Skeletal muscle tissue (tissue), 3 donors: ENCODE measurements at regions not wholly inside any gene's neighbourhood (a gene's known extent, or its start where the extent isn't known, plus 50 kb on each side); places are given as distances from the start of the nearest gene placed in this dataset.
"Not testable (repeated sequence)": the region's sequence is repeated elsewhere in the genome, so short reads cannot be mapped to it uniquely, and the experiment has no call there.

Experiments used
- H3K27ac ChIP-seq: one replicate; pipeline ENCODE4 v1.7.0; 2013; ENCODE audit warnings: mild to moderate bottlenecking, low read depth, low read length, inconsistent platforms
- H3K27me3 ChIP-seq, 3 donors: one replicate each; pipeline ENCODE4 v1.7.0; 2013; ENCODE audit warnings: low read length in 3 of 3; ENCODE audit not compliant: control insufficient read depth in 3 of 3, insufficient read depth in 3 of 3
- H3K36me3 ChIP-seq, 3 donors: one replicate each; pipeline ENCODE4 v1.7.0; 2013; ENCODE audit warnings: low read length in 3 of 3; ENCODE audit not compliant: control insufficient read depth in 3 of 3, insufficient read depth in 3 of 3
- H3K4me1 ChIP-seq, 3 donors: one replicate each; pipeline ENCODE4 v1.7.0; 2013; ENCODE audit warnings: low read length in 3 of 3, mild to moderate bottlenecking in 3 of 3; ENCODE audit not compliant: control insufficient read depth in 3 of 3, insufficient read depth in 3 of 3
- H3K4me3 ChIP-seq, 3 donors: one replicate each; pipeline ENCODE4 v1.7.0; 2013; ENCODE audit warnings: low read length in 3 of 3
- H3K9ac ChIP-seq, 3 donors: one replicate each; pipeline ENCODE4 v1.7.0; 2013; ENCODE audit warnings: low read length in 3 of 3, mild to moderate bottlenecking in 3 of 3, moderate library complexity in 2 of 3, low read depth in 1 of 3
- H3K9me3 ChIP-seq, 3 donors: one replicate each; pipeline ENCODE4 v1.7.0; 2013; ENCODE audit warnings: low read length in 3 of 3; ENCODE audit not compliant: control insufficient read depth in 3 of 3
- donor health status: Osteomylitis.

DNA sequence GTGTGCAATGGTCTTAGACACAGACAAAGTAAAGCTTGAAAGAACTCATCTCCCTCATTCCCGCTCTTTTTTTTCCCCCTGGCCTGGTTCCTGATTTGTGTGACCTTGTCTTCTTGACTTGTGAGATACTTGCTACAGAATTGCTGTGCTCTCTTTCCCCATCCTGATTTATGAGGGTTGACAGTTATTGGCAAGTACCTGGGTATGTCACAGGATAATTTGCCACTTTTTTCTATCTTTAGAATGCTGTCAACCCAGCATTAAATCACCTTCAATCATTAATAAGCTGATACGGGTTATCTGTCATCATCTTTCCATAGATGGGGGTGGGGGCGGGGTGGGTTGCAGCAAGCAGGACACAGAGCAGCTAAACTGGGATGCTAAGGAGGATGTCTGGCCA is 144.4 kb upstream of the PRICKLE1 start:
- H3K4me3 ChIP-seq, result peak overlapping the region in 1 of 3 donors; percentile 1
- no peak overlapping the region for H3K9ac ChIP-seq
- H3K27ac ChIP-seq, result peak overlapping the region; percentile 78
- H3K9me3 ChIP-seq, result no peaks in the 10 kb centered on the region
- peaks cover 19 to 38% (median 28%) of the 10 kb centered on the region in 3 donors for H3K4me1 ChIP-seq
- H3K27me3 ChIP-seq, result no peaks in the 10 kb centered on the region
- H3K36me3 ChIP-seq, result no peaks in the 10 kb centered on the region

DNA sequence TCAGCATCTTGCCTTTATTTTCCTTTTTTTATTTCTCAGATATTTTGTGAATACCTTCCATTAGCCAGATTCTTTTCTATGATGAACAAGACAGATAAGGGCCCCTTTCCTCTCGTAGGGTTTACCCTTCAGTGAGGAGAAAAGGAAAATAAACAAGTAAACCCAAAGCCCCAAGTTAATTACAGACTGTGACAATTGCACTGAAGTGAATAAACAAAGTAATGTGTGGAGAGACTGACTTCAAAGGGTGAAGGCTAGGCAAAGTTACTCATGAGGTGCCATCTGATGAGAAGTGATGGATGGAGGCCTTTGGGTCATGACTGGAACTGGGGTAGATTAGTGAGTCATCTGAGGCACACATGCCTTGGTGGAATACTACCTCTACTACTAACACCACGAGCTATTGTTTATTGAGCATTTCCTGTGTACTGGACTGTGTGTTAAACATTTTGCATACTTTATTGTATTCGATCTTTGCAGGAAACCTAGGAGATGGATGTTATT is 143.4 kb upstream of the PRICKLE1 start:
- Histone ChIP-seq H3K27ac (no peak overlapping the region), H3K9ac (no peak overlapping the region), H3K36me3 (no peaks in the 10 kb centered on the region), H3K9me3 (no peaks in the 10 kb centered on the region), H3K4me3 (no peak overlapping the region), H3K27me3 (no peaks in the 10 kb centered on the region), H3K4me1 (peaks cover 19 to 38% (median 28%) of the 10 kb centered on the region in 3 donors)

DNA sequence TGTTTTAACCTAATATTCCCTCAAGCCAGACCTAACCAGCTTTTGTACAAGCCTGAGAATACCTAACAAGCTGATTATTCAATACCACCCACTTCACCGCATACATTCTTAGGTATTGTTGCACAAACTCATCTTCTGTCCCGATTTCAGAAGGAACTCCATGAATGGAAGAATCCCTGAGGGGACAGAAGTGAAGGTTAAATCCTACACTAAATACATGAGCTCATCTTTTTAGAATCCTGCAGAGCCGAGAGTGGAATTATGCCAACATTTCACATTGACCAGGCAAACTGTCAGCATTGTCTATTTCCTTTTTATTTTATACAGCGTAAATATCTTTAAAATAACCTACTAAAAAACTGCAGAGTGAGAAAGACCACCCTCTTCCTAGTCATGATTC is 140.7 kb upstream of the PRICKLE1 start:
- H3K9ac ChIP-seq, result no peak overlapping the region
- H3K9me3 ChIP-seq, result no peaks in the 10 kb centered on the region
- no peaks in the 10 kb centered on the region for H3K36me3 ChIP-seq
- no peak overlapping the region for H3K27ac ChIP-seq
- H3K4me3 ChIP-seq, result no peak overlapping the region
- H3K27me3 ChIP-seq, result no peaks in the 10 kb centered on the region
- H3K4me1 ChIP-seq, result peaks cover 8 to 23% (median 15%) of the 10 kb centered on the region in 3 donors

DNA sequence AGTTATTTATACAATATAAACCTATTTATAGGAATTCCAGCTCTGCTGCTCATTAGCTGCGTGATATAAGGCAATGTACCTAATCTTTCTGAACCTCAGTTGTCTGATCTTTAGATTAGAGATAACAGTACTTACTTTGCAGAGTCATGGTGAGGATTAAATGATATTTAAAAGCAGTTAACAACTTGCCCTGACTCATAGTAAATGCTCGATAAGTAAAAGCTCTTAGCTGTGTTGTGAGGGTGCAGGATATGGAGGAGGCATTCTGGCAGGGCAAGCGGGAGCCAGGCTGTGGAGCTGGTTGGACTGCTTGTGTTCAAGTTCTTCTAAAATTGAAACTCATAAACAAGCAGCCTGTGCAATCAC is 140.0 kb upstream of the PRICKLE1 start:
- no peaks in the 10 kb centered on the region for H3K36me3 ChIP-seq
- H3K9me3 ChIP-seq, result no peaks in the 10 kb centered on the region

DNA sequence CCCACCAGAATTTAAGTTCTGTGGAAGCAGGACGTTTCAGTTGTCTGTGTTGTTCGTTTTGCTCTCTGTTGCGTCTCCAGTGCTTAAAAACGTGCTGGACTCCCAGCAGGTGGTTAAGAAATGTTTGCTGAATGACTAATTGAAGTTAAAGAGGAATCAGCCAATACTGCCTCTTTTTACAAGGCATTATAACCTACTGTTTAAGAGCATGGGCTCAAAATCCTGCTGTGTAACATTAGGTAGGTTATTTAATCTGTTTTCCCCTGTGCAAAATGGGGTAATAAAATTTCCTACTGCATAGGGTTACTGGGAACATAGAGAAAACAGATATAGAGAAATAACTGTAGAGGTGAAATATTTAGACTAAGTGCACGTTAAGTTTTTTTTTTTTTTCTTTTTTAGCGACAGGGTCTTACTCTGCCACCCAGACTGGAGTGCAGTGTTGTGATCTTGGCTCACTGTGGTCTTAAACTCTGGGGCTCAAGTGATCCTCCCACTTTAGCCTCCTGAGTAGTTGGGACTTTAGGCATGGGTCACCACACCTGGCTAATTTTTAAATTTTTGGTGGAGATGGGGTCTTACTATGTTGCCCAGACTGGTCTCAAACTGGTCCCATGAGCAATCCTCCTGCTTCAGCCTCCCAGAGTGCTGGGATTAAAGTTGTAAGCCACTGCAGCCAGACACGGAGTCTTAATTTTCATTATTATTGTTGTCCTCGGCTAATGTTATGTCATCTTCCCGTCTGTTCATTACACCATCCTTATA is 139.4 kb upstream of the PRICKLE1 start:
- no peak overlapping the region for H3K4me3 ChIP-seq
- no peaks in the 10 kb centered on the region for H3K36me3 ChIP-seq
- H3K4me1 ChIP-seq, result peaks cover 0 to 10% (median 4%) of the 10 kb centered on the region in 3 donors
- H3K27ac ChIP-seq, result no peak overlapping the region
- H3K9ac ChIP-seq, result no peak overlapping the region
- H3K27me3 ChIP-seq, result no peaks in the 10 kb centered on the region
- H3K9me3 ChIP-seq, result no peaks in the 10 kb centered on the region

More for the DNA sequence above, 140.0 kb upstream of the PRICKLE1 start:
- Histone ChIP-seq H3K27me3 (no peaks in the 10 kb centered on the region), H3K27ac (no peak overlapping the region), H3K9ac (no peak overlapping the region), H3K4me3 (no peak overlapping the region), H3K4me1 (peaks cover 4 to 16% (median 9%) of the 10 kb centered on the region in 3 donors)

DNA sequence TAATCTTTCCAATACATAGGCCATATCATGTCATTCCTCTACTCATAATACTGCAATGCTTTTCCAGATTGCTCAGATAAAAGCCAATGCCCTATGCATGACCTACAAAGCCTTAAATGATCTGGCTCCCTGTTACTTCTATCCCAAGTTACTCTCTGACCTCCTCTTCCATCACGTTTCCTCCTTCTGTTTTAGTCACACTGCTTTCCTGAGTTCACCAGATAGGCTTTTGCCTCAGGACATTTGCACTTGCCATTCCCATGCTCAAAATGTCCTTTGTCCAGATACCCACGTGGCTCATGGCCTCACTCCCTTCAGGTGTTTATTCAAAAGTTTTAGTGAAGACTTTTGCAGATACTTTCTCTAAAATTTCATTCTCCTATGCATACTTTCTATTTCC is 138.7 kb upstream of the PRICKLE1 start:
- no peak overlapping the region for H3K4me3 ChIP-seq

DNA sequence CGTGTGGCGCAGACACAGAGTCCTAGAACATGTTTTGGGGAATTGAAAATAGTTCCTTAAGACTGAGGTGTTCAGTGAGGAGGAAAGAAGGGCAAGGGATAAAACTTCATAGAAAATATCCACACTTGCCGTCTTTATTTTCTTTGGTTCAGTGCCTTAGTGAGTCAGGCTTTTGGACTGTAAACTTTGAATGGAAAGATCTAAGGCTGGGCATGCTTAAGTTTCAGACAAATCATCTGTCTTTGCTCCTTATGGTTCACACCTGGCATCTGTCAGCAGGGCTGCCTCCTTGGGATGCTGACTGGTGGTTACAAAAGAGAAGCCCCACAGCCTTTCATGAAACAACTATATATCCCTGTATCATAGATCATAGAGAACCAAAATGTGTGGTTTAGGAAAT is 136.3 kb upstream of the PRICKLE1 start:
- H3K4me1 ChIP-seq, result no peaks in the 10 kb centered on the region
- H3K36me3 ChIP-seq, result no peaks in the 10 kb centered on the region
- no peak overlapping the region for H3K9ac ChIP-seq
- H3K4me3 ChIP-seq, result no peak overlapping the region
- no peaks in the 10 kb centered on the region for H3K27me3 ChIP-seq
- H3K9me3 ChIP-seq, result no peaks in the 10 kb centered on the region
- H3K27ac ChIP-seq, result no peak overlapping the region

More for the DNA sequence above, 138.7 kb upstream of the PRICKLE1 start:
- Histone ChIP-seq H3K9ac (no peak overlapping the region), H3K27ac (no peak overlapping the region), H3K27me3 (no peaks in the 10 kb centered on the region), H3K36me3 (no peaks in the 10 kb centered on the region), H3K9me3 (no peaks in the 10 kb centered on the region), H3K4me1 (peaks cover 0 to 4% (median 0%) of the 10 kb centered on the region in 3 donors)

DNA sequence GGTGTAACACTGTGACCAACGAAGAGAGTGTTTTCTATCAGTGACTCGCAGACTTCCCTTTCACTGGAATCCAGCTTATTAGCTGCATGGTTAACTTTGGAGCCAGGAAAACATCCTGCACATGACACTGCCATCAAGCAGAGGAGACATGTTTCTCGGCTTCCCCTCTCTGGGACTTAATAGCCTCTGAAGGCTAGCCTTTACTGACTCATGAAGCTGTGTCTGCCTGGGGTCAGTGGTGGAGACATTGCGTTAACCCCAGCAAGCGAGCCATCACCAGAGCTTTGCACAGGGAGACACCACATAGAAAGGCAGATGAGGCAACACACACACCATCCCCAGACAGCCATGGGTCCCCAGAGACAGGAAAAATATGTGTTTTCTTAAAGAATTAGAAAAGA is 126.9 kb upstream of the PRICKLE1 start:
- H3K27me3 ChIP-seq, result no peaks in the 10 kb centered on the region
- peak overlapping the region; percentile 7 for H3K27ac ChIP-seq
- H3K36me3 ChIP-seq, result no peaks in the 10 kb centered on the region
- no peak overlapping the region for H3K9ac ChIP-seq
- H3K9me3 ChIP-seq, result no peaks in the 10 kb centered on the region
- H3K4me3 ChIP-seq, result no peak overlapping the region
- peaks cover 0 to 4% (median 4%) of the 10 kb centered on the region in 3 donors for H3K4me1 ChIP-seq

DNA sequence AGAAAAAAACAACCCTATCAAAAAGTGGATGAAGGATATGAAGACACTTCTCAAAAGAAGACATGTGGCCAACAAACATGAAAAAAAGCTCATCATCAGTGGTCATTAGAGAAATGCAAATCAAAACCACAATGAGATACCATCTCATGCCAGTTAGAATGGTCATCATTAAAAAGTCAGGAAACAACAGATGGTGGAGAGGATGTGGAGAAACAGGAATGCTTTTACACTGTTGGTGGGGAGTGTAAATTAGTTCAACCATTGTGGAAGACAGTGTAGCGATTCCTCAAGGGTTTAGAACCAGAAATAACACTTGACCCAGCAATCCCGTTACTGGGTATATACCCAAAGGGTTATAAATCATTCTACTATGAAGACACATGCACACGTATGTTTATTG is 124.0 kb upstream of the PRICKLE1 start:
- H3K9ac ChIP-seq, H3K9me3 ChIP-seq, H3K4me1 ChIP-seq, H3K27ac ChIP-seq, H3K4me3 ChIP-seq, H3K27me3 ChIP-seq, H3K36me3 ChIP-seq: not testable (repeated sequence)

DNA sequence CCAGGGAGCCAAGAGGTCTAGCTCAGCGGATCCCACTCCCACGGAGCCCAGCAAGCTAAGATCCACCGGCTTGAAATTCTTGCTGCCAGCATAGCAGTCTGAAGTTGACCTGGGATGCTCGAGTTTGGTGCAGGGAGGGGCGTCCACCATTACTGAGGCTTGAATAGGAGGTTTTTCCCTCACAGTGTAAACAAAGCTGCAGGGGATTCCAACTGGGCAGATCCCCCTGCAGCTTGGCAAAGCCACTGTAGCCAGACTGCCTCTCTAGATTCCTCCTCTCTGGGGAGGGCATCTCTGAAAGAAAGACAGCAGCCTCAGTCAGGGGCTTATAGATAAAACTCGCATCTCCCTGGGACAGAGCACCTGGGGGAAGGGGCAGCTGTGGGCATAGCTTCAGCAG is 118.8 kb upstream of the PRICKLE1 start:
- H3K27ac ChIP-seq, H3K36me3 ChIP-seq, H3K4me3 ChIP-seq, H3K9me3 ChIP-seq, H3K9ac ChIP-seq, H3K27me3 ChIP-seq: not testable (repeated sequence)
- peaks cover 8 to 16% (median 13%) of the 10 kb centered on the region in 3 donors for H3K4me1 ChIP-seq
